ENCODE measurements at regions not wholly inside any gene's neighbourhood (a gene's known extent, or its start where the extent isn't known, plus 50 kb on each side); places are given as distances from the start of the nearest gene placed in this dataset.

DNA sequence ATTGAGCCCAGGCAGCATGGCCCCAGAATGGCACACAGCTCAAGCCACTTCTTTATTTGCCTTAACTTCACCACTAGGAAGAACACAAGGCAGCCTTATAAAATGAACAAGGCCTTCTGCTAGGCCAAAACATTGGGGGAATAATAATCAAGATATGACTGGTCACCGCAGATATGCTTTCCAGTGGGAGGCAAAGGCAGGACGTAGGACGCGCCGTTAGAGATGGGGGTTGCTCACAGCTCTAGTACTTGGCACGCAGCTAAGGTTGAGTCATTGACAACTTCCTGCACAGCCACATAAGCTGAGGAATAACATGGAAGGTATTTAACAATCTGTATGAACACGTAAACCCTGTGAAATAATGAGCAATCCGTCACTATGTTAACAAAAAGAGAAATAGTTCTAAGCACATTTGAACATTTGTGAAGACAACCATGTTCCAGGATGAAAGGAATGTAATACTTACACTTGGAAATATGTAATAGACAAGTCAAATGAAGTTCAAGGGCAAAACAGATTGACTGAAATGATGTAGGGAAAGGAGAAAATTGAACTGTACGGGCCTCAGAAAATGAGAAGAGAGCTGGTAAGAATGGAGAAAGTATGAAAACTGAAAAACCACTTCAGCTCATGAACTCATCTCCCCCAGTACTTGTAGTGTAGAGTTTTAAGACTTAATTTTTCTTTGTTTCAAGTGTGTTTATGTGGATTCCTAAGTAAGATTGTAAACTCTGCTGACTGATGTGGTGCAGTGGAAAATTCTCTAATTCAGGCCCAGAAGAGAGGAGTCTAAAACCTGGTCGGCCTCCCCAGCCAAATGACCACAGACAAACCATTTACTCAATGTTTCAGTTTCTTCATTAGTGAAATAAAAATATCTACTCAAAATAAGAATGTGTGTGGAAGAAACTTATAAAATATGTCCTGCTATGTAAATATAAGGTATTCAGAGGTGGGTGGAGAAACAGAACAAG is 59.3 kb upstream of the CCDC91 start:
- in situ Hi-C loops (cut with HindIII; ENCODE audit: low pct_unique_long_range_greater_than_20kb, low sequenced_read_pairs) = no loop called here
- no peak for DNase-seq (ENCODE audit: low read depth in 1 of 2, low spot score in 1 of 2)

DNA sequence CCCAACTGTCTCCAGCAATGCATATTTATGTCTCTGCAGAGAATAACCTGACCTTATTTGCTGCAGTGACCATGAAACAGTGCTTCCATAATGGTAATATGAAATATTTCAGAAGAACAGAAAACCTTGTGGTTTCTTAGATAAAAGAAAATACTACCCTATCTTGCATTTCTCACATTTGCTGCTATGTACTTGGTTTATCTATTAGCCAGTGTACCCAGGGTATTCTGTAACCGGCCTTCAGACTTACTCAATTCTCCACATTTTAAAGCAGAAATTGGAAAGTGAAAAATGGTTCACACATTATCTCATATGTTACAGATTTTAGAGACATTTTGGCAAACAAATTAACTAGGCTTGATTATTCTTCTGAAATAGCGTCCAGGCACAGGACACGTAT is 57.9 kb upstream of the CCDC91 start:
- no peak for TF ChIP-seq JUND (IDR thresholded peaks at IDR 0.05; ENCODE audit: low read depth)
- DNase-seq (ENCODE audit: low read depth in 1 of 2, low spot score in 1 of 2) = no peak
- in situ Hi-C loops (cut with HindIII; ENCODE audit: low pct_unique_long_range_greater_than_20kb, low sequenced_read_pairs) = no loop called here

More for the DNA sequence above, 59.3 kb upstream of the CCDC91 start:
- TF ChIP-seq JUND (IDR thresholded peaks at IDR 0.05; ENCODE audit: low read depth) = no peak

DNA sequence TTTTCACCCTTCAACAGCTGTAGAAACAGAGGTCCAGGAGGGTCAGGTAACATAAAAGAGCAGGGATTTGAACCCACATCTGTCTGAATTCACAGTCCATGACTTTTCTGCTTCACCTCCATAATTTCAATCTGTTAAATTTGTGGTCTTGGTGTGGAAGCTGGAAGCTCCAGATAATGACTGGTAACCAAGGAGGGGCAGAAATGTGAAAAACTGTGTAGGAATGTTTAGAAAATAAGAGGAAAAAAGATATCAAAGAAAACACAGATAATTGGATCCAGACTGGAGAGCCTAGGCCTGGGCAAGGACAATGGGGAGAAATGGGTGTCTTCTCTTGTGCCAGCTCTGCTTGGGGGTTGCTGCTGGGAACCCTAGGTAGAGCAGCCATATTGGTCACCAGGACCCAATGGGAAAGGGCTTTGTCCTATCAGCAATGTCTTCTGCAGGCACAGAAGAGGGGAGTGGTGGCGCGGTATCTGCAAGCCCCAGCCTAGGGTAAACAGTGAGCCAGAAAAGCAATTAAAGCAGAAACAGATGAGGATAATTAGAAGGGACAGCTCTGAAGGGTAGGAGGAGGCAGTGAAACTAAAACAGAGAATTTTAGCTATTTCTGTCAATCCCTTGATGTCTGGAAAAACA is 54.3 kb upstream of the CCDC91 start:
- no peak for TF ChIP-seq JUND (IDR thresholded peaks at IDR 0.05; ENCODE audit: low read depth)
- in situ Hi-C loops (cut with HindIII; ENCODE audit: low pct_unique_long_range_greater_than_20kb, low sequenced_read_pairs) = no loop called here
- no peak for DNase-seq (ENCODE audit: low read depth in 1 of 2, low spot score in 1 of 2)

DNA sequence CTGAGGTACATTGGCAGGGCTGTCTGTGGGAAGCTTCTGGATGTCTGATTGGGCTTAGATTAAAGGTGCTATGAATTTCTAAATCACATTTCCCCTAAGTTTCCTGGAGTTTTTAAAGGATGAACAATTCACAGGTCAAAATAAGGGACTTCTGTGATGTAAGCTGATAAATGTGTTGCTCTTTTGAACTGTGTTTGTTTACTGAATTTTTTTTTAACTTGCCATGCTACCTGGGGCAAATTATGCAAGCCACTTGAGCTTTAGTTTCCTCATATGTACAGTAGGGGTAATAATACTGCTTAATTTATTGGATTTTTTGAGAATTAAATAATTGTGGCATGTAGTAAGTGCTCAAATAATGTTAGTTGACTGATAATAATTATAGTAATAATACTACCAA is 52.8 kb upstream of the CCDC91 start:
- in situ Hi-C loops (cut with HindIII; ENCODE audit: low pct_unique_long_range_greater_than_20kb, low sequenced_read_pairs) = no loop called here
- DNase-seq (ENCODE audit: low read depth in 1 of 2, low spot score in 1 of 2) = no peak
- no peak for TF ChIP-seq JUND (IDR thresholded peaks at IDR 0.05; ENCODE audit: low read depth)

DNA sequence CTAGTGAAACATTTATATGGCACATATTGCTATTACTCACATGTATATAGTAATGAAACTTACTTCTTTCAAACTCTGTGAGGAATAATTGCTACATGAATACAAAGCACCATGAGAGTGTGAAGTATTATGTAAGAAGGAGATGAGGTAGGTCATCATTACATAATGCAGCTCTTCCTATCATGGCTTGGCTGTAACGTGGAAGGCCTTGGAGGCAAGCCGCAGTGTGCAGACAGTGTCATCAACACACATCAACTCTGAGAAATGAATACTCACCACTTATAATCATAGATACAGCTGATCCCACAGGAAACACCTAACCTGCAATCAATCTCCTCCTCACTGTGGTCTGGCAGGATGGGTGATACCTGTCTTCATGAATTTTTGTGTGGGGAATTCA is 49.9 kb upstream of the CCDC91 start:
- in situ Hi-C loops (cut with HindIII; ENCODE audit: low pct_unique_long_range_greater_than_20kb, low sequenced_read_pairs) = no loop called here
- no peak for TF ChIP-seq JUND (IDR thresholded peaks at IDR 0.05; ENCODE audit: low read depth)
- no peak for DNase-seq (ENCODE audit: low read depth in 1 of 2, low spot score in 1 of 2)

Measured in T47D (cell line).